CD4-positive, alpha-beta T cell (primary cell): ENCODE measurements at regions not wholly inside any gene's neighbourhood (a gene's known extent, or its start where the extent isn't known, plus 50 kb on each side); places are given as distances from the start of the nearest gene placed in this dataset.
A peak's percentile ranks its signal among the peaks of the same experiment; 100 is the strongest.

Experiments
- ATAC-seq: fragments of 200-7000 bp; cut with Tn5 transposase; one replicate; pipeline ENCODE4 v1.10.0; 2022; ENCODE audit warnings: mild to moderate bottlenecking; ENCODE audit not compliant: poor library complexity
- CTCF ChIA-PET: fragments of 350-600 bp; sonication (Branson Sonifier 250); formaldehyde crosslinking; loops from one replicate; lab custom pipeline; 2021; ENCODE audit warnings: antibody characterized with exemption, inconsistent platforms; lab: Charles Lee
- POLR2A ChIA-PET: fragments of 350-600 bp; sonication (Branson Sonifier 250); formaldehyde crosslinking; loops from one replicate; lab custom pipeline; 2021; ENCODE audit warnings: antibody characterized with exemption, inconsistent platforms; lab: Charles Lee
- DNase-seq, 14 experiments: peaks; one replicate each; pipeline ENCODE4 v3.0.0-alpha.2; 2013 to 2020; ENCODE audit warnings: mixed read lengths in 2 of 14
- H3K27ac ChIP-seq, 2 donors: one replicate each; pipeline versions ENCODE4 v1.5.1 to v1.7.0; 2013; ENCODE audit warnings: low read length in 2 of 2, low read depth in 1 of 2, mild to moderate bottlenecking in 1 of 2
- H3K27me3 ChIP-seq, 2 experiments: 1 replicate in 1 of 2; 2 replicates in 1 of 2; pipeline versions ENCODE4 v1.6.1 to v1.7.0; 2013; ENCODE audit warnings: low read length in 2 of 2, control low read depth in 1 of 2, mild to moderate bottlenecking in 1 of 2, moderate library complexity in 1 of 2; ENCODE audit not compliant: insufficient read depth in 2 of 2, control insufficient read depth in 1 of 2
- H3K36me3 ChIP-seq: one replicate; pipeline ENCODE4 v1.6.1; 2013; ENCODE audit warnings: low read length, control low read depth; ENCODE audit not compliant: insufficient read depth
- H3K4me1 ChIP-seq: one replicate; pipeline ENCODE4 v1.6.1; 2013; ENCODE audit warnings: low read length, control low read depth; ENCODE audit not compliant: insufficient read depth
- H3K4me3 ChIP-seq: one replicate; pipeline ENCODE4 v1.5.1; 2013; ENCODE audit warnings: mild to moderate bottlenecking, low read length, moderate library complexity
- H3K9me3 ChIP-seq, 2 experiments: 1 replicate in 1 of 2; 2 replicates in 1 of 2; pipeline versions ENCODE4 v1.6.1 to v1.7.0; 2013; ENCODE audit warnings: low read length in 2 of 2, mild to moderate bottlenecking in 2 of 2, control low read depth in 1 of 2, moderate library complexity in 1 of 2; ENCODE audit not compliant: control insufficient read depth in 1 of 2, insufficient read depth in 1 of 2
- H3K27ac Mint-ChIP-seq: one replicate; pipeline ENCODE4 v1.8.0; 2020; ENCODE audit warnings: mixed read lengths
- H3K27me3 Mint-ChIP-seq: one replicate; pipeline ENCODE4 v1.8.0; 2021; ENCODE audit warnings: mixed read lengths
- H3K36me3 Mint-ChIP-seq: one replicate; pipeline ENCODE4 v1.8.0; 2021; ENCODE audit warnings: low read depth, mixed read lengths
- H3K4me1 Mint-ChIP-seq: one replicate; pipeline ENCODE4 v1.8.0; 2021; ENCODE audit warnings: low read depth, mixed read lengths
- H3K4me3 Mint-ChIP-seq: one replicate; pipeline ENCODE4 v1.8.0; 2020; ENCODE audit warnings: mild to moderate bottlenecking, mixed read lengths
- H3K9me3 Mint-ChIP-seq: one replicate; pipeline ENCODE4 v1.8.0; 2020; ENCODE audit warnings: mixed read lengths
- intact Hi-C, 2 experiments: fragments of 100-400 bp; cut with DNase I in 1 of 2; cut with micrococcal nuclease in 1 of 2; formaldehyde crosslinking; loops; one replicate each; pipeline versions ENCODE4 v1.15.1 to v1.9.0; 2023 to 2025; cut with DNase I, micrococcal nuclease
- TF ChIP-seq, protein P1 (sequence below): fragments of 200-600 bp; IDR thresholded peaks from one replicate; pipeline ENCODE4 v1.8.0; 2022; ENCODE audit warnings: antibody characterized with exemption, mild to moderate bottlenecking

DNA sequence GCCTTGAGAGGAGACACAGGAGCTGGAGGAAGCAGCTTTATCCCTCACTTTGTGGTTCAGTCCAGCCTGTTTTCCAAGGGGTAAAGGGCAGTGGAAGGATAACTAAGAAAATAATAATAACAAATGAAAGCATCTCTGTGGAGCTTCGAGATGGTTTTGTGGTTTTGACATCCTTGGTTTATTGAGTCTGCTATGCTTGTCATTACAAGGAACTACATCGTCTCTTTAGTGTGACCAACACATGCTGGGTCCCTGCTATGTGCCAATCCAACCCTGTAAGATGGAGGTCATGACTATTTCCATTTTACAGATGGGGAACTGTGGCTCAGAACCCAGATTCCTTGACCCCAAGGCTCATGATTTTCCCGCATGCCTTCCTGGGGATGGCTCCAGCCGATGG, 124.8 kb downstream of the MRM1 start:
- peak overlapping the region; percentile 97 for H3K27ac Mint-ChIP-seq
- ChIA-PET POLR2A (interaction anchor here (1.2 kb wide), 1 partner anchor 50 kb away, joined by 3 read pairs; no protein-coding TSS in a partner anchor), CTCF (interaction anchor here (0.6 kb wide), 1 partner anchor 438 kb away, joined by 4 read pairs; no protein-coding TSS in a partner anchor)
- no peak for ATAC-seq
- Histone ChIP-seq H3K27ac (peak overlapping the region in 1 of 2 donors; percentile 13), H3K27me3 (no peaks in the 10 kb centered on the region), H3K36me3 (no peaks in the 10 kb centered on the region), H3K4me3 (no peak overlapping the region), H3K4me1 (peaks cover 62% of the 10 kb centered on the region), H3K9me3 (no peaks in the 10 kb centered on the region)
- peak in 1 of 14 experiments; percentile 41 for DNase-seq
- no peaks in the 10 kb centered on the region for H3K27me3 Mint-ChIP-seq
- H3K4me1 Mint-ChIP-seq, result peaks cover 81% of the 10 kb centered on the region
- H3K9me3 Mint-ChIP-seq, result no peaks in the 10 kb centered on the region
- intact Hi-C loops, result no loop called here
- H3K4me3 Mint-ChIP-seq, result peak overlapping the region; percentile 28
- TF ChIP-seq, protein P1, sequence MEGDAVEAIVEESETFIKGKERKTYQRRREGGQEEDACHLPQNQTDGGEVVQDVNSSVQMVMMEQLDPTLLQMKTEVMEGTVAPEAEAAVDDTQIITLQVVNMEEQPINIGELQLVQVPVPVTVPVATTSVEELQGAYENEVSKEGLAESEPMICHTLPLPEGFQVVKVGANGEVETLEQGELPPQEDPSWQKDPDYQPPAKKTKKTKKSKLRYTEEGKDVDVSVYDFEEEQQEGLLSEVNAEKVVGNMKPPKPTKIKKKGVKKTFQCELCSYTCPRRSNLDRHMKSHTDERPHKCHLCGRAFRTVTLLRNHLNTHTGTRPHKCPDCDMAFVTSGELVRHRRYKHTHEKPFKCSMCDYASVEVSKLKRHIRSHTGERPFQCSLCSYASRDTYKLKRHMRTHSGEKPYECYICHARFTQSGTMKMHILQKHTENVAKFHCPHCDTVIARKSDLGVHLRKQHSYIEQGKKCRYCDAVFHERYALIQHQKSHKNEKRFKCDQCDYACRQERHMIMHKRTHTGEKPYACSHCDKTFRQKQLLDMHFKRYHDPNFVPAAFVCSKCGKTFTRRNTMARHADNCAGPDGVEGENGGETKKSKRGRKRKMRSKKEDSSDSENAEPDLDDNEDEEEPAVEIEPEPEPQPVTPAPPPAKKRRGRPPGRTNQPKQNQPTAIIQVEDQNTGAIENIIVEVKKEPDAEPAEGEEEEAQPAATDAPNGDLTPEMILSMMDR, result no peak
- no peaks in the 10 kb centered on the region for H3K36me3 Mint-ChIP-seq

DNA sequence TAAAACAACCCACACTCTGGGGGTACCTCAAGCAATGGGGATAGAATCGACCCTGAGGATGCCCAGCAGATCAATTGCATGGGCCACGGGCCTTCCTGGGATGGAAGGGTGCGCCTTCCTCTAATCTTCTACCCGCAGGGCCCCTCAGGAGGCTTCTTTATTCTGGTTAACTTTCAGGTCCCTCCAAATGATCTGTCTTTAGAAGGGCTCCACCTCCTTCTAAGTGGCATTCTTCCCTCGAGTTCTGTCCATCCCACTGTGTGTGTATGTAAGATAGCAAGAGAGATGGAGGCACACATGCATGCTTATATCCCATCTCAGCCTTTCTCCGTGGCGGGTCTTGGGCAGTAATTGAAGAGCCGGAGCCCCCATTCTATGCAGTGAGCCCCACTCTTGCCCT, 125.7 kb downstream of the MRM1 start:
- Mint-ChIP-seq H3K4me3 (no peak overlapping the region), H3K36me3 (no peaks in the 10 kb centered on the region), H3K27ac (peak overlapping the region; percentile 97), H3K27me3 (no peaks in the 10 kb centered on the region), H3K4me1 (peaks cover 73% of the 10 kb centered on the region), H3K9me3 (no peaks in the 10 kb centered on the region)
- Histone ChIP-seq H3K27ac (no peak overlapping the region), H3K4me3 (no peak overlapping the region), H3K4me1 (peaks cover 54% of the 10 kb centered on the region), H3K27me3 (no peaks in the 10 kb centered on the region), H3K9me3 (no peaks in the 10 kb centered on the region), H3K36me3 (no peaks in the 10 kb centered on the region)
- POLR2A ChIA-PET, result no interaction called here
- no peak for ATAC-seq
- intact Hi-C loops, result no loop called here
- TF ChIP-seq, protein P1, result no peak
- CTCF ChIA-PET, result no interaction called here
- DNase-seq, result no peak

DNA sequence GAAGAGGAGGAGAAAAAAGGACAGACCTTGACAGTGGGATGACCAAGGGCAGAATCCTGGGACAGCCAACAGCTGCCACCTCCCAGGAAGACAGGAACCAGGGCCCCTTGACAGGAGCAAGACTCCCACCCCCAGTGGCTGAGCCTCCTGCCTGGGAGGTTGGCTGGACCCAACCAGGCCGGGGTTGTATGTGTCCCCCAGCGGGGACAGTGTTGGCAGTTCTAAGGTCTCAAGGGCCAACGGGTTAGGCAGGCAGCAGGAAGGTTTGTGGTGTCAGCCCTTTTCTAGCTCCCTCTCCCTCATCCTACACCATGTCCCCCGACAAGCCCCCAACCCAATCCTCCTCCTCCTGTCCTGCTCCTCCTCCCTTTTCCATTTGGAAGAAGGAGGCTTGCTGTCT, 126.2 kb downstream of the MRM1 start:
- DNase-seq, result no peak
- CTCF ChIA-PET, result no interaction called here
- no peak overlapping the region for H3K27ac ChIP-seq

More for the DNA sequence above, 126.2 kb downstream of the MRM1 start:
- Mint-ChIP-seq H3K27me3 (no peaks in the 10 kb centered on the region), H3K4me1 (peaks cover 69% of the 10 kb centered on the region), H3K4me3 (peak overlapping the region; percentile 59), H3K36me3 (no peaks in the 10 kb centered on the region), H3K9me3 (no peaks in the 10 kb centered on the region), H3K27ac (peak overlapping the region; percentile 97)
- no peak for ATAC-seq
- H3K4me1 ChIP-seq, result peaks cover 49% of the 10 kb centered on the region
- TF ChIP-seq, protein P1, result no peak
- H3K9me3 ChIP-seq, result no peaks in the 10 kb centered on the region
- no peaks in the 10 kb centered on the region for H3K27me3 ChIP-seq
- H3K36me3 ChIP-seq, result no peaks in the 10 kb centered on the region
- H3K4me3 ChIP-seq, result peak overlapping the region; percentile 10
- intact Hi-C loops, result no loop called here
- POLR2A ChIA-PET, result no interaction called here
